HCT116 (cell line): ENCODE measurements at regions not wholly inside any gene's neighbourhood (a gene's known extent, or its start where the extent isn't known, plus 50 kb on each side); places are given as distances from the start of the nearest gene placed in this dataset.

ENCODE experiments used
- ATAC-seq: fragments of 200-7000 bp; cut with Tn5 transposase; 2 replicates; pipeline ENCODE4 v1.9.1; 2020; ENCODE audit warnings: mild to moderate bottlenecking, moderate library complexity
- BruUV-seq: library from RNA; stranded (reverse); fragments of 400-500 nt; replicated peaks from 2 replicates; lab custom pipeline; 2021; lab: Mats Ljungman, UMichigan
- CTCF ChIA-PET: fragments of 300-600 bp; sonication (Branson Sonifier 250); formaldehyde crosslinking; loops from one replicate; lab custom pipeline; 2021; ENCODE audit warnings: antibody characterized with exemption; lab: Charles Lee
- POLR2A ChIA-PET: fragments of 300-600, 350-600 bp; sonication (Branson Sonifier 250); formaldehyde crosslinking; loops from one replicate; lab custom pipeline; 2021; ENCODE audit warnings: antibody characterized with exemption; lab: Charles Lee
- RAD21 ChIA-PET, 2 experiments: fragments of 300-600 bp; sonication (Branson Sonifier 250); formaldehyde crosslinking; loops; one replicate each; lab custom pipeline; 2023; ENCODE audit warnings: low total read pairs in 2 of 2; ENCODE audit not compliant: uncharacterized antibody in 2 of 2, unreplicated experiment in 2 of 2, low non-redundant PET in 1 of 2; lab: Charles Lee
- DNase-seq: peaks from one replicate; pipeline ENCODE4 v3.0.0-alpha.2; 2010; ENCODE audit warnings: low read depth, low spot score
- H2AFZ ChIP-seq: fragments of 200-600 bp; shearing (Covaris generic), sonication (generic); 2 replicates; pipeline ENCODE4 v1.6.1; 2017; ENCODE audit warnings: low read depth, mixed run types, mixed read lengths, antibody characterized with exemption, low read length; ENCODE audit not compliant: poor library complexity, severe bottlenecking
- H3K27ac ChIP-seq: 2 replicates; pipeline ENCODE4 v1.5.1; 2012; ENCODE audit warnings: low read depth, low read length
- H3K27me3 ChIP-seq: fragments of 200-600 bp; sonication (generic); 2 replicates; pipeline ENCODE4 v1.6.1; 2016; ENCODE audit warnings: mixed run types, low read length, mixed read lengths; ENCODE audit not compliant: insufficient read depth
- H3K36me3 ChIP-seq, 2 experiments: fragments of 200-500 bp in 1 of 2; fragments of 200-600 bp in 1 of 2; sonication (Bioruptor generic) in 1 of 2; sonication (generic) in 1 of 2; 2 replicates each; pipeline versions ENCODE4 v1.5.1 to v1.6.1; 2014 to 2016; ENCODE audit warnings: low read length in 2 of 2, inconsistent platforms in 1 of 2, mixed read lengths in 1 of 2, mixed run types in 1 of 2; ENCODE audit not compliant: insufficient read depth in 2 of 2, control insufficient read depth in 1 of 2
- H3K4me1 ChIP-seq, 2 experiments: fragments of 200-600 bp in 1 of 2; sonication (generic) in 1 of 2; 2 replicates each; pipeline versions ENCODE4 v1.5.1 to v1.6.1; 2012 to 2017; ENCODE audit warnings: low read length in 2 of 2, inconsistent platforms in 1 of 2, mild to moderate bottlenecking in 1 of 2, mixed read lengths in 1 of 2, mixed run types in 1 of 2, moderate library complexity in 1 of 2; ENCODE audit not compliant: insufficient read depth in 2 of 2, control insufficient read depth in 1 of 2
- H3K4me2 ChIP-seq: fragments of 200-600 bp; sonication (generic); 2 replicates; pipeline ENCODE4 v1.6.1; 2017; ENCODE audit warnings: mixed run types, low read length, mixed read lengths
- H3K4me3 ChIP-seq, 2 experiments: fragments of 200-600 bp in 1 of 2; sonication (generic) in 1 of 2; replicated peaks in 1 of 2; 2 replicates each; pipeline ENCODE4 v1.5.1; 2011 to 2016; ENCODE audit warnings: low read length in 2 of 2, control low read depth in 1 of 2, low read depth in 1 of 2, mild to moderate bottlenecking in 1 of 2, mixed read lengths in 1 of 2, mixed run types in 1 of 2
- H3K79me2 ChIP-seq: fragments of 200-600 bp; sonication (generic); 2 replicates; pipeline ENCODE4 v1.6.1; 2017; ENCODE audit warnings: mild to moderate bottlenecking, mixed run types, low read length, moderate library complexity, mixed read lengths; ENCODE audit not compliant: insufficient read depth
- H3K9ac ChIP-seq: fragments of 200-600 bp; sonication (generic); 2 replicates; pipeline ENCODE4 v1.6.1; 2016; ENCODE audit warnings: low read length, mixed read lengths
- H3K9me2 ChIP-seq: fragments of 200-600 bp; sonication (generic), shearing (Covaris generic); 2 replicates; pipeline ENCODE4 v1.6.1; 2017; ENCODE audit warnings: mixed run types, mild to moderate bottlenecking, moderate library complexity; ENCODE audit not compliant: insufficient read depth
- H3K9me3 ChIP-seq, 2 experiments: fragments of 200-500 bp in 1 of 2; fragments of 200-600 bp in 1 of 2; sonication (Bioruptor generic) in 1 of 2; sonication (generic) in 1 of 2; 2 replicates each; pipeline ENCODE4 v1.6.1; 2014 to 2017; ENCODE audit warnings: low read length in 2 of 2, mixed read lengths in 2 of 2, inconsistent platforms in 1 of 2, low read depth in 1 of 2, mild to moderate bottlenecking in 1 of 2, mixed run types in 1 of 2, moderate library complexity in 1 of 2; ENCODE audit not compliant: control insufficient read depth in 1 of 2, insufficient read depth in 1 of 2
- H4K20me1 ChIP-seq: fragments of 200-600 bp; sonication (generic), shearing (Covaris generic); 2 replicates; pipeline ENCODE4 v1.6.1; 2017; ENCODE audit warnings: mixed run types, mild to moderate bottlenecking, moderate library complexity; ENCODE audit not compliant: insufficient read depth
- ELF1 ChIP-seq: IDR thresholded peaks from 2 replicates; pipeline ENCODE4 v1.6.1; 2012; ENCODE audit warnings: low read depth, borderline replicate concordance
- EZH2 ChIP-seq: fragments of 200-600 bp; sonication (generic); IDR thresholded peaks from 2 replicates; pipeline ENCODE4 v1.6.1; 2017; ENCODE audit warnings: antibody characterized with exemption, mixed run types
- SRF ChIP-seq: IDR thresholded peaks from 2 replicates; pipeline ENCODE4 v1.6.1; 2012; ENCODE audit warnings: low read depth
- intact Hi-C: fragments of 100-400 bp; cut with micrococcal nuclease; formaldehyde crosslinking; loops from 2 replicates; pipeline ENCODE4 v1.10.0; 2022
- TF ChIP-seq, protein P1 (sequence below): IDR thresholded peaks from 2 replicates; pipeline ENCODE4 v1.6.1; 2012; ENCODE audit warnings: low read depth
- TF ChIP-seq, protein P2 (sequence below), 3 experiments: fragments of 200-600 bp in 1 of 3; sonication (generic) in 1 of 3; IDR thresholded peaks in 2 of 3; conservative IDR thresholded peaks in 1 of 3; 2 replicates each; pipeline ENCODE4 v1.5.1; 2012 to 2017; ENCODE audit warnings: low read depth in 2 of 3, low read length in 2 of 3, antibody characterized with exemption in 1 of 3, borderline replicate concordance in 1 of 3, control low read depth in 1 of 3, mild to moderate bottlenecking in 1 of 3, mixed read lengths in 1 of 3, mixed run types in 1 of 3, moderate library complexity in 1 of 3; ENCODE audit not compliant: insufficient read depth in 1 of 3
- TF ChIP-seq, protein P3 (sequence below): IDR thresholded peaks from 2 replicates; pipeline ENCODE4 v1.6.1; 2011; ENCODE audit warnings: mild to moderate bottlenecking, low read length, moderate library complexity; ENCODE audit not compliant: insufficient replicate concordance; ENCODE audit errors: extremely low read depth

DNA sequence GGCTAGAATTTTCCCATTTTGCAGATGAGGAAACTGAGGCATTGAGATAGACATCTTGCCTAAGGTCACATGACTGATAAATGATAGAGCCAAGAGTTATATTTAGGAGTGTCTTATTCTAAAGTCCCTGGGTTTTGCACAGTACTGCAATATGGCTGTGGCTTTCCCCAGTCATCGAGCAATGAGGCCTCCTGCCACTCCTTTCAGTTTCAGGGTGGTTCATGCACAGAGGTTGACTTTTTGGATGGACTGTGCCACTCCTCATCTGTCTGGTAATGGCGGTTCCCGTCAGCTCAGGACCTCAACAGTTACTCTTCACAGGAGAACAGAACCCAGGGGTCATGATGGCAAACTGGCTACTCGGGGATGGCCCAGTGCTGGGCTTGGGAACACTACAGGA is 131.1 kb downstream of the ACKR3 start:
- Histone ChIP-seq H3K4me1 (no peaks in the 10 kb centered on the region), H2AFZ (no peak overlapping the region), H3K9me3 (no peaks in the 10 kb centered on the region), H3K4me2 (no peak overlapping the region), H3K4me3 (no peak overlapping the region), H3K27ac (no peak overlapping the region), H3K36me3 (no peaks in the 10 kb centered on the region), H4K20me1 (no peaks in the 10 kb centered on the region), H3K9me2 (no peaks in the 10 kb centered on the region), H3K27me3 (peaks cover 26% of the 10 kb centered on the region; the same call in 1 of the 2 replicates), H3K9ac (no peak overlapping the region), H3K79me2 (no peaks in the 10 kb centered on the region)
- TF ChIP-seq EZH2 (no peak), ELF1 (no peak), SRF (no peak)
- TF ChIP-seq, protein P1, sequence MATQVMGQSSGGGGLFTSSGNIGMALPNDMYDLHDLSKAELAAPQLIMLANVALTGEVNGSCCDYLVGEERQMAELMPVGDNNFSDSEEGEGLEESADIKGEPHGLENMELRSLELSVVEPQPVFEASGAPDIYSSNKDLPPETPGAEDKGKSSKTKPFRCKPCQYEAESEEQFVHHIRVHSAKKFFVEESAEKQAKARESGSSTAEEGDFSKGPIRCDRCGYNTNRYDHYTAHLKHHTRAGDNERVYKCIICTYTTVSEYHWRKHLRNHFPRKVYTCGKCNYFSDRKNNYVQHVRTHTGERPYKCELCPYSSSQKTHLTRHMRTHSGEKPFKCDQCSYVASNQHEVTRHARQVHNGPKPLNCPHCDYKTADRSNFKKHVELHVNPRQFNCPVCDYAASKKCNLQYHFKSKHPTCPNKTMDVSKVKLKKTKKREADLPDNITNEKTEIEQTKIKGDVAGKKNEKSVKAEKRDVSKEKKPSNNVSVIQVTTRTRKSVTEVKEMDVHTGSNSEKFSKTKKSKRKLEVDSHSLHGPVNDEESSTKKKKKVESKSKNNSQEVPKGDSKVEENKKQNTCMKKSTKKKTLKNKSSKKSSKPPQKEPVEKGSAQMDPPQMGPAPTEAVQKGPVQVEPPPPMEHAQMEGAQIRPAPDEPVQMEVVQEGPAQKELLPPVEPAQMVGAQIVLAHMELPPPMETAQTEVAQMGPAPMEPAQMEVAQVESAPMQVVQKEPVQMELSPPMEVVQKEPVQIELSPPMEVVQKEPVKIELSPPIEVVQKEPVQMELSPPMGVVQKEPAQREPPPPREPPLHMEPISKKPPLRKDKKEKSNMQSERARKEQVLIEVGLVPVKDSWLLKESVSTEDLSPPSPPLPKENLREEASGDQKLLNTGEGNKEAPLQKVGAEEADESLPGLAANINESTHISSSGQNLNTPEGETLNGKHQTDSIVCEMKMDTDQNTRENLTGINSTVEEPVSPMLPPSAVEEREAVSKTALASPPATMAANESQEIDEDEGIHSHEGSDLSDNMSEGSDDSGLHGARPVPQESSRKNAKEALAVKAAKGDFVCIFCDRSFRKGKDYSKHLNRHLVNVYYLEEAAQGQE, result no peak
- TF ChIP-seq, protein P2, sequence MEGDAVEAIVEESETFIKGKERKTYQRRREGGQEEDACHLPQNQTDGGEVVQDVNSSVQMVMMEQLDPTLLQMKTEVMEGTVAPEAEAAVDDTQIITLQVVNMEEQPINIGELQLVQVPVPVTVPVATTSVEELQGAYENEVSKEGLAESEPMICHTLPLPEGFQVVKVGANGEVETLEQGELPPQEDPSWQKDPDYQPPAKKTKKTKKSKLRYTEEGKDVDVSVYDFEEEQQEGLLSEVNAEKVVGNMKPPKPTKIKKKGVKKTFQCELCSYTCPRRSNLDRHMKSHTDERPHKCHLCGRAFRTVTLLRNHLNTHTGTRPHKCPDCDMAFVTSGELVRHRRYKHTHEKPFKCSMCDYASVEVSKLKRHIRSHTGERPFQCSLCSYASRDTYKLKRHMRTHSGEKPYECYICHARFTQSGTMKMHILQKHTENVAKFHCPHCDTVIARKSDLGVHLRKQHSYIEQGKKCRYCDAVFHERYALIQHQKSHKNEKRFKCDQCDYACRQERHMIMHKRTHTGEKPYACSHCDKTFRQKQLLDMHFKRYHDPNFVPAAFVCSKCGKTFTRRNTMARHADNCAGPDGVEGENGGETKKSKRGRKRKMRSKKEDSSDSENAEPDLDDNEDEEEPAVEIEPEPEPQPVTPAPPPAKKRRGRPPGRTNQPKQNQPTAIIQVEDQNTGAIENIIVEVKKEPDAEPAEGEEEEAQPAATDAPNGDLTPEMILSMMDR (IDR thresholded peaks at IDR 0.05 in 2 of 3, conservative IDR thresholded peaks at IDR 0.05 in 1 of 3; ENCODE audit: borderline replicate concordance in 1 of 3, insufficient read depth in 1 of 3, low read depth in 2 of 3, low read length in 2 of 3), result no peak
- TF ChIP-seq, protein P3, sequence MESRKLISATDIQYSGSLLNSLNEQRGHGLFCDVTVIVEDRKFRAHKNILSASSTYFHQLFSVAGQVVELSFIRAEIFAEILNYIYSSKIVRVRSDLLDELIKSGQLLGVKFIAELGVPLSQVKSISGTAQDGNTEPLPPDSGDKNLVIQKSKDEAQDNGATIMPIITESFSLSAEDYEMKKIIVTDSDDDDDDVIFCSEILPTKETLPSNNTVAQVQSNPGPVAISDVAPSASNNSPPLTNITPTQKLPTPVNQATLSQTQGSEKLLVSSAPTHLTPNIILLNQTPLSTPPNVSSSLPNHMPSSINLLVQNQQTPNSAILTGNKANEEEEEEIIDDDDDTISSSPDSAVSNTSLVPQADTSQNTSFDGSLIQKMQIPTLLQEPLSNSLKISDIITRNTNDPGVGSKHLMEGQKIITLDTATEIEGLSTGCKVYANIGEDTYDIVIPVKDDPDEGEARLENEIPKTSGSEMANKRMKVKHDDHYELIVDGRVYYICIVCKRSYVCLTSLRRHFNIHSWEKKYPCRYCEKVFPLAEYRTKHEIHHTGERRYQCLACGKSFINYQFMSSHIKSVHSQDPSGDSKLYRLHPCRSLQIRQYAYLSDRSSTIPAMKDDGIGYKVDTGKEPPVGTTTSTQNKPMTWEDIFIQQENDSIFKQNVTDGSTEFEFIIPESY, result no peak
- intact Hi-C loops, result no loop called here
- no peak for DNase-seq
- ChIA-PET POLR2A (no interaction called here), CTCF (no interaction called here), RAD21 (no interaction called here)
- no peak for ATAC-seq
- BruUV-seq, result no TSS peak
